SK-N-SH (cell line): ENCODE measurements at regions not wholly inside any gene's neighbourhood (a gene's known extent, or its start where the extent isn't known, plus 50 kb on each side); places are given as distances from the start of the nearest gene placed in this dataset.

Experiments
- CTCF ChIA-PET: fragments of 300-600, 350-600 bp; formaldehyde crosslinking; extraction: SDS; loops from one replicate; lab custom pipeline; 2021; lab: Yijun Ruan, JAX
- POLR2A ChIA-PET: fragments of 350-600 bp; sonication (Branson Sonifier 250); formaldehyde crosslinking; extraction: SDS; loops from one replicate; lab custom pipeline; 2020; ENCODE audit warnings: antibody characterized with exemption, inconsistent platforms; lab: Yijun Ruan, JAX
- DNase-seq: peaks from one replicate; pipeline ENCODE4 v3.0.0; 2012
- H2AFZ ChIP-seq: fragments of 200-600 bp; sonication (generic); 2 replicates; pipeline ENCODE4 v1.8.1; 2016; ENCODE audit warnings: antibody characterized with exemption, mild to moderate bottlenecking, low read depth
- H3F3A ChIP-seq: fragments of 200-600 bp; sonication (generic); replicated peaks from 2 replicates; pipeline ENCODE3; 2016; ENCODE audit warnings: antibody characterized with exemption, mild to moderate bottlenecking; ENCODE audit not compliant: insufficient read depth
- H3K27ac ChIP-seq, 2 experiments: fragments of 200-500 bp in 1 of 2; fragments of 200-600 bp in 1 of 2; sonication (Bioruptor generic) in 1 of 2; sonication (generic), shearing (Covaris generic) in 1 of 2; 2 replicates each; pipeline versions ENCODE4 v1.5.1 to v1.6.1; 2014 to 2016; ENCODE audit warnings: low read depth in 2 of 2, inconsistent platforms in 1 of 2, low read length in 1 of 2, mild to moderate bottlenecking in 1 of 2, mixed read lengths in 1 of 2
- H3K27me3 ChIP-seq: fragments of 200-600 bp; sonication (generic), shearing (Covaris generic); 2 replicates; pipeline ENCODE4 v1.6.1; 2016; ENCODE audit warnings: mixed run types; ENCODE audit not compliant: insufficient read depth
- H3K36me3 ChIP-seq, 2 experiments: fragments of 200-500 bp in 1 of 2; fragments of 200-600 bp in 1 of 2; sonication (Bioruptor generic) in 1 of 2; sonication (generic) in 1 of 2; replicated peaks in 1 of 2; 2 replicates each; pipeline versions ENCODE3 to v1.5.1; 2014 to 2016; ENCODE audit warnings: low read length in 1 of 2, mild to moderate bottlenecking in 1 of 2; ENCODE audit not compliant: insufficient read depth in 2 of 2, control insufficient read depth in 1 of 2
- H3K4me1 ChIP-seq, 2 experiments: fragments of 200-500 bp in 1 of 2; fragments of 200-600 bp in 1 of 2; sonication (Bioruptor generic) in 1 of 2; sonication (generic), shearing (Covaris generic) in 1 of 2; 2 replicates each; pipeline versions ENCODE4 v1.5.1 to v1.6.1; 2014 to 2016; ENCODE audit warnings: low read depth in 1 of 2, low read length in 1 of 2, mixed run types in 1 of 2; ENCODE audit not compliant: insufficient read depth in 2 of 2, control insufficient read depth in 1 of 2
- H3K4me2 ChIP-seq: fragments of 200-600 bp; sonication (generic), shearing (Covaris generic); 2 replicates; pipeline ENCODE4 v1.6.1; 2017; ENCODE audit warnings: mixed run types
- H3K4me3 ChIP-seq, 2 experiments: fragments of 200-500 bp in 1 of 2; fragments of 200-600 bp in 1 of 2; sonication (Bioruptor generic) in 1 of 2; sonication (generic), shearing (Covaris generic) in 1 of 2; 2 replicates each; pipeline versions ENCODE4 v1.5.1 to v1.8.1; 2014 to 2016; ENCODE audit warnings: low read depth in 2 of 2, inconsistent platforms in 1 of 2, low read length in 1 of 2, mild to moderate bottlenecking in 1 of 2, mixed read lengths in 1 of 2, moderate library complexity in 1 of 2
- H3K79me2 ChIP-seq: fragments of 200-600 bp; sonication (generic); 2 replicates; pipeline ENCODE4 v1.8.1; 2017; ENCODE audit warnings: mild to moderate bottlenecking; ENCODE audit not compliant: insufficient read depth
- H3K9ac ChIP-seq: fragments of 200-600 bp; sonication (generic); 2 replicates; pipeline ENCODE4 v1.6.1; 2017; ENCODE audit warnings: mixed run types
- H3K9me2 ChIP-seq: fragments of 200-600 bp; sonication (generic); 2 replicates; pipeline ENCODE4 v1.6.1; 2017; ENCODE audit warnings: mixed run types
- H3K9me3 ChIP-seq: fragments of 200-600 bp; sonication (generic); 2 replicates; pipeline ENCODE4 v1.6.1; 2017; ENCODE audit warnings: mixed run types, mild to moderate bottlenecking, moderate library complexity
- H4K20me1 ChIP-seq: fragments of 200-600 bp; sonication (generic); 2 replicates; pipeline ENCODE4 v1.6.1; 2017; ENCODE audit warnings: mild to moderate bottlenecking, mixed run types; ENCODE audit not compliant: insufficient read depth
- CHD2 ChIP-seq: fragments of 150-350 bp; IDR thresholded peaks from 2 replicates; pipeline ENCODE4 v1.6.1; 2018; ENCODE audit warnings: low read length; ENCODE audit not compliant: partially characterized antibody
- EP300 ChIP-seq, 2 experiments: IDR thresholded peaks; 2 replicates each; pipeline versions ENCODE4 v1.4.0 to v1.6.1; 2012; ENCODE audit warnings: borderline replicate concordance in 1 of 2, low read depth in 1 of 2, low read length in 1 of 2
- EZH2phosphoT487 ChIP-seq: fragments of 200-600 bp; sonication (generic); IDR thresholded peaks from 2 replicates; pipeline ENCODE4 v1.6.1; 2017; ENCODE audit warnings: low read depth, mixed run types, mild to moderate bottlenecking, antibody characterized with exemption, moderate library complexity, borderline replicate concordance
- MEF2A ChIP-seq: IDR thresholded peaks from 2 replicates; pipeline ENCODE4 v1.4.0; 2012; ENCODE audit warnings: low read depth, borderline replicate concordance
- NRF1 ChIP-seq: IDR thresholded peaks from 2 replicates; pipeline ENCODE4 v1.6.1; 2012; ENCODE audit warnings: low read depth, mild to moderate bottlenecking, low read length
- RAD21 ChIP-seq: IDR thresholded peaks from 2 replicates; pipeline ENCODE4 v1.6.1; 2012; ENCODE audit warnings: mild to moderate bottlenecking, low read length
- RFX5 ChIP-seq: IDR thresholded peaks from 2 replicates; pipeline ENCODE4 v1.6.1; 2012; ENCODE audit warnings: mild to moderate bottlenecking, improper control_type of control experiment, low read length
- RXRA ChIP-seq: IDR thresholded peaks from 2 replicates; pipeline ENCODE4 v1.4.0; 2012; ENCODE audit warnings: low read depth, mild to moderate bottlenecking, borderline replicate concordance
- SMC3 ChIP-seq: IDR thresholded peaks from 2 replicates; pipeline ENCODE4 v1.6.1; 2012; ENCODE audit warnings: low read depth, low read length, improper control_type of control experiment
- TCF12 ChIP-seq: IDR thresholded peaks from 2 replicates; pipeline ENCODE4 v1.4.0; 2012
- TEAD4 ChIP-seq: IDR thresholded peaks from 2 replicates; pipeline ENCODE4 v1.4.0; 2012; ENCODE audit warnings: mild to moderate bottlenecking, borderline replicate concordance; ENCODE audit not compliant: insufficient read depth
- WGBS: methylation state at CpG from one replicate; pipeline ENCODE4 v1.1.6; 2017; ENCODE audit warnings: low lambda C conversion rate; 5-methylcytosine and 5-hydroxymethylcytosine counted together
- TF ChIP-seq, protein P1 (sequence below): IDR thresholded peaks from 2 replicates; pipeline ENCODE4 v1.6.1; 2012; ENCODE audit warnings: mild to moderate bottlenecking, low read depth, low read length, moderate library complexity
- TF ChIP-seq, protein P2 (sequence below): IDR thresholded peaks from 2 replicates; pipeline ENCODE4 v1.4.0; 2012; ENCODE audit warnings: low read depth, borderline replicate concordance
- TF ChIP-seq, protein P3 (sequence below): IDR thresholded peaks from 2 replicates; pipeline ENCODE4 v1.4.0; 2012; ENCODE audit warnings: low read depth, borderline replicate concordance
- TF ChIP-seq, protein P4 (sequence below): fragments of 200-600 bp; sonication (generic); IDR thresholded peaks from 2 replicates; pipeline ENCODE4 v1.6.1; 2017; ENCODE audit warnings: antibody characterized with exemption, mild to moderate bottlenecking, moderate library complexity
- TF ChIP-seq, protein P5 (sequence below): IDR thresholded peaks from 2 replicates; pipeline ENCODE4 v1.4.0; 2012; ENCODE audit warnings: low read depth

DNA sequence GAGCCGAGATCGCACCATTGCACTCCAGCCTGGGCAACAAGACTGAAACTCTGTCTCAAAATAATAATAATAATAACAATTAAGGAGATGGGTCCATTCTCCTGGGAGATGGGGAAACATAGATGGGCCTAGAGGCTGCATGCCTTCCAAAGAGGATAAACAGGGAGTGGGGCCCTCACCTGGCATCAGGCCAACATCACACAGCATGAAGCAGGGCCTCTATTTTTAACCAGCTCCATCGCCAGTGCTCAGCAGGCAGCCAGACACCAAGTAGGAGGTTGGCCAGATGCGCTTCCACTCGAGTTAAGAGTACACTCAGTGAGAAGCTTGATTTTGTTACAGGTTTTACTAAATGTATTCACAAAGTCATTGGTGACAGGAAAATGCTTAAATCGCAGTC is 352.0 kb downstream of the RRAGC start:
- TF ChIP-seq, protein P1, sequence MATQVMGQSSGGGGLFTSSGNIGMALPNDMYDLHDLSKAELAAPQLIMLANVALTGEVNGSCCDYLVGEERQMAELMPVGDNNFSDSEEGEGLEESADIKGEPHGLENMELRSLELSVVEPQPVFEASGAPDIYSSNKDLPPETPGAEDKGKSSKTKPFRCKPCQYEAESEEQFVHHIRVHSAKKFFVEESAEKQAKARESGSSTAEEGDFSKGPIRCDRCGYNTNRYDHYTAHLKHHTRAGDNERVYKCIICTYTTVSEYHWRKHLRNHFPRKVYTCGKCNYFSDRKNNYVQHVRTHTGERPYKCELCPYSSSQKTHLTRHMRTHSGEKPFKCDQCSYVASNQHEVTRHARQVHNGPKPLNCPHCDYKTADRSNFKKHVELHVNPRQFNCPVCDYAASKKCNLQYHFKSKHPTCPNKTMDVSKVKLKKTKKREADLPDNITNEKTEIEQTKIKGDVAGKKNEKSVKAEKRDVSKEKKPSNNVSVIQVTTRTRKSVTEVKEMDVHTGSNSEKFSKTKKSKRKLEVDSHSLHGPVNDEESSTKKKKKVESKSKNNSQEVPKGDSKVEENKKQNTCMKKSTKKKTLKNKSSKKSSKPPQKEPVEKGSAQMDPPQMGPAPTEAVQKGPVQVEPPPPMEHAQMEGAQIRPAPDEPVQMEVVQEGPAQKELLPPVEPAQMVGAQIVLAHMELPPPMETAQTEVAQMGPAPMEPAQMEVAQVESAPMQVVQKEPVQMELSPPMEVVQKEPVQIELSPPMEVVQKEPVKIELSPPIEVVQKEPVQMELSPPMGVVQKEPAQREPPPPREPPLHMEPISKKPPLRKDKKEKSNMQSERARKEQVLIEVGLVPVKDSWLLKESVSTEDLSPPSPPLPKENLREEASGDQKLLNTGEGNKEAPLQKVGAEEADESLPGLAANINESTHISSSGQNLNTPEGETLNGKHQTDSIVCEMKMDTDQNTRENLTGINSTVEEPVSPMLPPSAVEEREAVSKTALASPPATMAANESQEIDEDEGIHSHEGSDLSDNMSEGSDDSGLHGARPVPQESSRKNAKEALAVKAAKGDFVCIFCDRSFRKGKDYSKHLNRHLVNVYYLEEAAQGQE: no peak
- TF ChIP-seq NRF1 (no peak), SMC3 (no peak), RAD21 (no peak), EZH2phosphoT487 (no peak), EP300 (IDR thresholded peaks at IDR 0.05; ENCODE audit: borderline replicate concordance in 1 of 2, low read depth in 1 of 2, low read length in 1 of 2) (no peak), TCF12 (no peak), MEF2A (no peak), RFX5 (no peak), TEAD4 (no peak), CHD2 (no peak), RXRA (no peak)
- TF ChIP-seq, protein P2, sequence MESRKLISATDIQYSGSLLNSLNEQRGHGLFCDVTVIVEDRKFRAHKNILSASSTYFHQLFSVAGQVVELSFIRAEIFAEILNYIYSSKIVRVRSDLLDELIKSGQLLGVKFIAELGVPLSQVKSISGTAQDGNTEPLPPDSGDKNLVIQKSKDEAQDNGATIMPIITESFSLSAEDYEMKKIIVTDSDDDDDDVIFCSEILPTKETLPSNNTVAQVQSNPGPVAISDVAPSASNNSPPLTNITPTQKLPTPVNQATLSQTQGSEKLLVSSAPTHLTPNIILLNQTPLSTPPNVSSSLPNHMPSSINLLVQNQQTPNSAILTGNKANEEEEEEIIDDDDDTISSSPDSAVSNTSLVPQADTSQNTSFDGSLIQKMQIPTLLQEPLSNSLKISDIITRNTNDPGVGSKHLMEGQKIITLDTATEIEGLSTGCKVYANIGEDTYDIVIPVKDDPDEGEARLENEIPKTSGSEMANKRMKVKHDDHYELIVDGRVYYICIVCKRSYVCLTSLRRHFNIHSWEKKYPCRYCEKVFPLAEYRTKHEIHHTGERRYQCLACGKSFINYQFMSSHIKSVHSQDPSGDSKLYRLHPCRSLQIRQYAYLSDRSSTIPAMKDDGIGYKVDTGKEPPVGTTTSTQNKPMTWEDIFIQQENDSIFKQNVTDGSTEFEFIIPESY: no peak
- TF ChIP-seq, protein P3, sequence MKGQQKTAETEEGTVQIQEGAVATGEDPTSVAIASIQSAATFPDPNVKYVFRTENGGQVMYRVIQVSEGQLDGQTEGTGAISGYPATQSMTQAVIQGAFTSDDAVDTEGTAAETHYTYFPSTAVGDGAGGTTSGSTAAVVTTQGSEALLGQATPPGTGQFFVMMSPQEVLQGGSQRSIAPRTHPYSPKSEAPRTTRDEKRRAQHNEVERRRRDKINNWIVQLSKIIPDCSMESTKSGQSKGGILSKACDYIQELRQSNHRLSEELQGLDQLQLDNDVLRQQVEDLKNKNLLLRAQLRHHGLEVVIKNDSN: no peak
- TF ChIP-seq, protein P4, sequence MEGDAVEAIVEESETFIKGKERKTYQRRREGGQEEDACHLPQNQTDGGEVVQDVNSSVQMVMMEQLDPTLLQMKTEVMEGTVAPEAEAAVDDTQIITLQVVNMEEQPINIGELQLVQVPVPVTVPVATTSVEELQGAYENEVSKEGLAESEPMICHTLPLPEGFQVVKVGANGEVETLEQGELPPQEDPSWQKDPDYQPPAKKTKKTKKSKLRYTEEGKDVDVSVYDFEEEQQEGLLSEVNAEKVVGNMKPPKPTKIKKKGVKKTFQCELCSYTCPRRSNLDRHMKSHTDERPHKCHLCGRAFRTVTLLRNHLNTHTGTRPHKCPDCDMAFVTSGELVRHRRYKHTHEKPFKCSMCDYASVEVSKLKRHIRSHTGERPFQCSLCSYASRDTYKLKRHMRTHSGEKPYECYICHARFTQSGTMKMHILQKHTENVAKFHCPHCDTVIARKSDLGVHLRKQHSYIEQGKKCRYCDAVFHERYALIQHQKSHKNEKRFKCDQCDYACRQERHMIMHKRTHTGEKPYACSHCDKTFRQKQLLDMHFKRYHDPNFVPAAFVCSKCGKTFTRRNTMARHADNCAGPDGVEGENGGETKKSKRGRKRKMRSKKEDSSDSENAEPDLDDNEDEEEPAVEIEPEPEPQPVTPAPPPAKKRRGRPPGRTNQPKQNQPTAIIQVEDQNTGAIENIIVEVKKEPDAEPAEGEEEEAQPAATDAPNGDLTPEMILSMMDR: no peak
- TF ChIP-seq, protein P5, sequence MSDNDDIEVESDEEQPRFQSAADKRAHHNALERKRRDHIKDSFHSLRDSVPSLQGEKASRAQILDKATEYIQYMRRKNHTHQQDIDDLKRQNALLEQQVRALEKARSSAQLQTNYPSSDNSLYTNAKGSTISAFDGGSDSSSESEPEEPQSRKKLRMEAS: no peak
- TF ChIP-seq, all 33 proteins: peak for 0
- CTCF ChIA-PET: interaction anchor here (1.7 kb wide), 1 partner anchor 17 kb away, joined by 4 read pairs; no protein-coding TSS in a partner anchor

More for the DNA sequence above, 352.0 kb downstream of the RRAGC start:
- Histone ChIP-seq H3K4me3 (no peak overlapping the region), H3K36me3 (no peaks in the 10 kb centered on the region), H3K79me2 (no peaks in the 10 kb centered on the region), H3K27ac (no peak overlapping the region), H3K9ac (no peak overlapping the region), H2AFZ (no peak overlapping the region), H4K20me1 (no peaks in the 10 kb centered on the region), H3K4me2 (no peak overlapping the region), H3K4me1 (peaks cover 0 to 6% of the 10 kb centered on the region in 2 experiments; a peak in 1 of 4 replicates), H3K27me3 (peaks cover 22% of the 10 kb centered on the region; the same call in 1 of the 2 replicates), H3F3A (no peaks in the 10 kb centered on the region), H3K9me2 (no peaks in the 10 kb centered on the region), H3K9me3 (no peaks in the 10 kb centered on the region)
- 37% methylated on average over 5 of the region's 6 CpGs for WGBS
- POLR2A ChIA-PET: no interaction called here
- no peak for DNase-seq
